Fibroblast of skin of right quadriceps (primary cell): ENCODE measurements at regions not wholly inside any gene's neighbourhood (a gene's known extent, or its start where the extent isn't known, plus 50 kb on each side); places are given as distances from the start of the nearest gene placed in this dataset.
A peak's percentile ranks its signal among the peaks of the same experiment; 100 is the strongest.
"Not testable (repeated sequence)": the region's sequence is repeated elsewhere in the genome, so short reads cannot be mapped to it uniquely, and the experiment has no call there.

Experiments
- DNase-seq: peaks from one replicate; pipeline ENCODE4 v3.0.0-alpha.2; 2013

DNA sequence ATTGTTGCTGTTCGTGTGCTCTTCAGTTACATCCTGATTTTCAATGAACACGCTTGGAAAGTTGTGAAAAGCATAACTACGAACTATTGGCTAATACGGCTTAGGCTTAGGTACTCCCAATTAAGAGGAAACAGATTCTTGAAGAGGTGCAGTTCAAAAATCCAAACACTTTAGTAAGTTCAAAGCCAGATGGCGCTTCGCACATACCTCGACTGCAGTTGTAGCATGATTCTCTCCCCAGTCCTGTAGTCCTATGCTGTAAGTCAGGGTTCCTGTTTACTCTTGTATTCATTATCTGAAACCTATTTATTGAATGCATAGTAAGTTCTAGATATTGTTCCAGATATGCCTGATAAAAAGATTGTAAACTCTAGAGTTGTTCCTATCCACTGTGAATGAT is 165.2 kb downstream of the TRIB2 start:
- DNase-seq: no peak

DNA sequence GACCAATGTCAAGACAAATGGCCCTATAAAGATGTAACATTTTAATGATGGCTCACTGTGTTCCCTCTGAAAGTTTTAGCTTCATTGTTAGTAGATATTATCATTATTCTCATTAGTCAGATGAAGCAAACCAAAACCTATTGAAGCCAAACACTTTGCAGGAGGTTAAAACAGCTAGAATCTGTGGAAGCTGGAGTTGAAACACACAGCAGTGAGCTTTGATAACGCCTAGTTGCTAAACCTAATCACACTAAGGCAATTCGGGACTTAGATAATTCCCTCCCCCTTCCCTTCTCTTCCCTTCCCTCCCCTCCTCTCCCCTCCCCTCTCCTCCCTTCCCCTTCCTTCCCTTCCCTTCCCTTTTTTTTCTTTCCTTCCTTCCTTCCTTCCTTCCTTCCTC is 165.7 kb downstream of the TRIB2 start:
- DNase-seq: no peak

DNA sequence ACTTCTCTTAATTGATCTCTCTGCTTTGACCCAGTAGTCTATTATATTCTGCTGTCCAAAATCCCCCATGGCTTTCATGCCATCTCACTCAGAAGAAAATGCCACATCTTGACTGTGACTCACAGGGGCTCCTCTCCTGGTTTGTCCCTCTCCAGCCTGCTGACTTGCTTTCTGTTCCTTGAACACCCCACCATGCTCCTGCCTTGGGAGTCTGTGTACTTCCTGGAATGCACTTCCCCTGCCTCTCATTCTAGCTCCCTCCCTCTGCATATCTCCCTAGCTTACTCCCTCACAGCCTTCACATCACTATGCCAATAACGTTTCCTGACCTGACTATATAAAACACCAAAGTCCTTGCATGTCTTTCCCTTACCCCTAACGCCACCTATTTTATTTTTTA is 167.2 kb downstream of the TRIB2 start:
- peak; percentile 48 for DNase-seq

DNA sequence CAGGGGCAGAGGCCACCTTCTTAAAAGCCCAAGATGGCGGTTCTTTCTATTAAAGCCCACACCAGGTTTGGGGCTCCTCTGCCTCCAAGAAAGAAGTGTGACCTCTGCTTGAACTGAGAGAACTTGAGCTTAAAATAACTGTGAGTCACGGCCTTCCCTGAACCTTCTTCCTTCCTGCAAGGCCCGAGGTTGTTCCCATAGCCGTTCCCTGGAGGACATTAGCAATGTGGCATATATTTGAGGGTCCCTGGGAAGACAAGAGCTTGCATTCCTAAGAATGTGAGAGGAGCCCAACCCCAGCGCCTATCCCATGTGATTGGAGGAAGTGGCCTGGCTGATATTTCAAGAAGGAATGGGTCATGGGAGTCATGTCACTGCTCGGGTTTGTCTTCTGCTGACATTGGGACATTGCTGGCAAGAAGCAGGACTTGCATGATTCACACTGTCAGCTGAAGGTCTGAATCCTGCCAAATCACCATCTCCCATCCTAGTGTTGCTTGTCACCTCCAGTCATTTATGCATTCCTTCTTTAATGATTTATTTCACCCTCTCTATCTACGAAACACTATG is 168.1 kb downstream of the TRIB2 start:
- peak; percentile 91 for DNase-seq

DNA sequence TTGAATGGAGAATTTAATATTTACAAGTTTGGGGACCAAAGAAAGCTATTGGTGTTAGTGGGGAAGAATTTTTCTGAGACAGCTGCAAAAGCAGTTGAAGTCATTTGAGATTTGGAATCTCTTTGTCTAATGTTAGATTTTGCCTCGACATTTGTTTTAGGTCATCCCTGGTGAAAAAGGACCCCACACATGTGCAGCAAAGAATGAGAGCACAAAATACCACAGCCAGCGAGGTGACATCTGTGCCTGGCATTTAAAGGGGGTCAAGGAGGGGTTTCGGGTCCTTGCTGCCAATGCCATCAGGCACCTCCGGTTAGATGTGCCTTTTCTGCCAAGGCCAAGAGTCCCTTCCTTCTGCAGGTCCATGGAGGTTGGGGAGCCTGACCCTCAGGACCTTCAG is 173.3 kb downstream of the TRIB2 start:
- DNase-seq: no peak

DNA sequence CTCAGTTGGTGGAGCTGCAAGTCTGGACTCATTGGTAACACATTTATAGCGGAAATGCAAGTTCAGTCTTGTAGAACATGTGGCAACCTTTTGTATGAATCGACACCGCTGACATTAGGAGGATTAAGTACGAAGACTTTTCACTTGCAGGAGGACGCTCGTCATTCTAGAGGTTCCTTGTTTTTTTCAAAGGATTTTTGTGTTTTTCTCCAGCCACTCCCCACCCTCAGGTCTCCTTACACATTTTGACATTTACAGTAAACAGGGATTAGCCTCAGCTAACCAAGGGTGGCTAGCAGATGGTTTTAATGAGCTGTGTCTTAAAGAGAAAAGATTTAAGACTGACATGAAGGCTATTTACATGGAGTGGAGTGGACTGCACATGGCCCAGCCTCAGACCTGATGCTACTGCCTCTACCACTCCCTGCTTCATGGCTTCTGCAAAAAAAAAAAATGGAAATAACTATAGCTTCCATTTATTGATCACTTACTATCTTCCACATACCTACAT is 173.8 kb downstream of the TRIB2 start:
- DNase-seq: peak; percentile 31

DNA sequence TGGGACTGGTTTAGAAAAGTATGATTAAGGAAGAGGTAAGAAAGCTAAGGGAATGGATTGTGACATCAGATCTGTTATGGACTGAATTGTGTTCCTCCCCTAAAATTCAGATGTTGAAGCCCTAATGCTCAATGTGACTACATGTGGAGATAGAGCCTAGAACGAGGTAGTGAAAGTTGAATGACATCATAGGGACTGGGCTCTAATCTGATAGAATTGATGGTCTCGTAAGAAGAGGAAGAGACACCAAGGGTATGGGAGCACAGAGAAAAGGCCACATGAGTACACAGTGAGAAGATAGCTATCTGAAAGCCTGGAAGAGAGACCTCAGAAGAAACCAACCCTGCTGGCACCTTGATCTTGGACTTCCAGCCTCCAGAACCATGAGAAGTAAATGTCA is 178.3 kb downstream of the TRIB2 start:
- DNase-seq: no peak

DNA sequence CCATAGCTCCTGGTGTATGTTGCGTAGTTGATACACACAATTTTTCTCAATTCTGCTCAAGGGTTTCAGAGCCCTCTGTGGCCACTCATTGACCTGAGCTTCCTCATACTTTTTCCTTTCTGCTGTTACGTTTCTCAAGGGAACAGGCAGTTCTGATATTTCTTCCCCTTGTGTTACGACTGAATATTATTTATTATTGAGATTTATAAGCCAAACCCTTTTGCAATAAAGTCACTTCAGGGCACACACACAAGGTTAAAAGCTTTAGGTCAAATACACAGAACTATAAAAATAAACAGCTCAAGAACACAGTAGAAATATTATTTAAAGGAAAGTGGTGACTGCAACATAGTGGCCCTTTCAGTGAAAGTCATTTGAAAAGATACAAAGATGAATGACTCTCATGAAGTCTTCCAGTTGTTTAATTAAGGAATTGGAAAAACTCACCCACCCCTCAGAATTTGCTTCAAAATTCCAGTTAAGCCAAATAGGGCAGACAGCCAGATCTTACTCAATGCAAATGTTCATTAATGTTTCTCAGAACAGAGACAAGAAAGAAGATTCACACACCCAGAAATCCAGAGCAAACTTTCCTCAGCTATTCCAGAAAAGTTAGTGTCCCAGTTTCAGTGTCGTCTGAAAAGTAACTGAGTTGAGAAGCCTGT is 179.7 kb downstream of the TRIB2 start:
- DNase-seq: no peak

DNA sequence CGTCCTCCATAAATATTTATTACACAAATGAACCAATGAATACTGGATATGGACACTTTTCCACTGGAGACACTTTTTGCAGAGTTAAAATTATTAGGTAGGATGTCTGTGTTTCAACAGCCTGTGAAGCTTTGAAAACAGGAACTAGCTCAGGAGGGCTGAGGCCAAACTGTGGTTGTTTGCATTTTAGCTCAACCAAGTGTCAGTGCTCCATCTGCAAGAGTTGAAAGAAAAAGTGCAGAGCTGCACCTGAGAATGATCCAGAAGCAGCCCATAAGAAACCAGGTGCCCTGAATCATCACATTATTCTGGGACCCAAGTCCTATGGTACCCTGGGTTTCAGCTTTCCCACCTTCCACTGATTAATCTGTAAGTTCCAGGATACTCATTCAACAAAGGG is 180.4 kb downstream of the TRIB2 start:
- no peak for DNase-seq

DNA sequence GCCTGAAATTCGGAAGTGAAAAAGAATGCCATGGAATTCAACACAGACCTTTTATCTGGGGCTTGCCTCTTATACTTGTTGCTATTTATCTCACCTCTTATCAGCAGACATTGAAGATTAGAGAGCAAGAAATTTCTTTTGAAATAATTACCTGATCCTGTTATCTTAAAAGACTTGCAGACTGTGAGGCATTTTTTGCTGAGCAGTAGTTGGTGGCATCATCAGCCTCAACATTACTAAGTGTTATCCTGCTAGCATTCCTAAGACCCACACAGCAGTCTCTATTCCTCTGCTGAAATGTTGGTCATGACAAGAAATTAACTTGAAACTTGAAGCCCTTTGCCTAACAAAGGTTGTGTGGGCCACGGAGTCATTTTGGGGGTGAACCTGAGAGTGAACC is 186.5 kb downstream of the TRIB2 start:
- peak; percentile 3 for DNase-seq

DNA sequence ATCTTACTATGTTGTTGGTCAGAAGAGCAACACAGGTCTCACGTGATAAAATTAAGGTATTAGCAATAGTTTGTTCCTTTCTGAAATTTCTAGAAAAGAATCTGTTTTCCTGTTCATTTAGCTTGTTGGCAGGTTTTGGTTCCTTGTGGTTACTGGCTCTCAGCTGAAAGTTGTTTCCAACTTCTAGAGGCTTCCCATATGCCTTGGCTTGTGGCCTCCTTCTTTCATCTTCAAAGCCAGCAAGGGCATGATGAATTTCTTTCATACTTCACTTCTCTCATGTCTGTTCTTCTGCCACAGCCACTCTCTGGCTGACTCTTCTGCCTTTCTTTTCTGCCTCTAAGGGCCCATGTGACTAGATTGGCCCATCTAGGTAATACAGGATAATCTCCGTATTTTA is 193.7 kb downstream of the TRIB2 start:
- no peak for DNase-seq

DNA sequence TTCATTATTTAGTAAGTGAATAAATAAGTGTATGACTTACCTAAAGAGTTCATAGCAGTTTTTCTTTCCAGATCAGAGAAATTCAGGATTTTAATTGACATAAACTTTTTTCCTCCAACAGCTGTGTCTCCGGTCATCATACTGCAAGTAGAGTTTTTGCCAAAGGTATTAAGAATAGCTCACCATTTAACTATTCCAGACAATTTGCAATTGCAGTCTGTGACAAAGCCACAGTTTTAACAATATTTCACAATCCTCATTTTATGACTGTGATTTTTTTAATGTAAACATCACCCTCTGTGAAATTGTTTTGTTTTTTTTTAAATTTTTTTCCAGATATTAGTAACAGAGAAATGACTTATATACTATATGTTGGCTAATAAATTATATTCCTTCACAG is 199.1 kb downstream of the TRIB2 start:
- DNase-seq: peak; percentile 58

DNA sequence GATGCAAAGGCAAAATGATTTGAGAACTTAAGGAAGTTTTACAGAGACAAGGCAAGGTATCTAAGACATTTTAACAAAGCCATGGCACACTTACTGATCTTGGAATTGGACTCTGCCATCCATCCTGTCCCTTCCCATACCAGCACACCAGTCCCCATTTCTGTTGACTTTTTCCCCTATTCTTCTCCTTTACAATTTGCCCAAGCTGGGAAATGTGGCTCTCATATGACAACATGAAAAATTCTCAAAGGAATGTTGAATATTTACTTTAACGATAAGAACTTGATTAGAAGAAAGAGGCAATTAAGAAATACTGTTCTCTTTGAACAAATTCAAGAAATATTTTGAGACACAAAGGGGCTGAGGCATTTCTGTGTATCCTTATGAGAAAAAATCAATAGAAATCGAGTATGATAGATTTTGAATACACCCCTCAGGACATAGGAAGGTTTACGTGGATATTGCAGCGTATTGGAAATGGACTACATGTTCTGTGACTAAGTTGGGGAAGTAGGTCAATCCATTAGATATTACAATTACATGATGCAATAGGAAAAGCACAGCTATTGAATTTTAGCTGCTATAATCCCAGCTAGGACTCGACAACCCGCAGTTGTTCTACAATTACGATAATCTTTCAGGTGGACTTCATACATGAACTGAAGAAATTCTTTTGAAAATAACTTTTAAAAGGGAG is 201.6 kb downstream of the TRIB2 start:
- no peak for DNase-seq

DNA sequence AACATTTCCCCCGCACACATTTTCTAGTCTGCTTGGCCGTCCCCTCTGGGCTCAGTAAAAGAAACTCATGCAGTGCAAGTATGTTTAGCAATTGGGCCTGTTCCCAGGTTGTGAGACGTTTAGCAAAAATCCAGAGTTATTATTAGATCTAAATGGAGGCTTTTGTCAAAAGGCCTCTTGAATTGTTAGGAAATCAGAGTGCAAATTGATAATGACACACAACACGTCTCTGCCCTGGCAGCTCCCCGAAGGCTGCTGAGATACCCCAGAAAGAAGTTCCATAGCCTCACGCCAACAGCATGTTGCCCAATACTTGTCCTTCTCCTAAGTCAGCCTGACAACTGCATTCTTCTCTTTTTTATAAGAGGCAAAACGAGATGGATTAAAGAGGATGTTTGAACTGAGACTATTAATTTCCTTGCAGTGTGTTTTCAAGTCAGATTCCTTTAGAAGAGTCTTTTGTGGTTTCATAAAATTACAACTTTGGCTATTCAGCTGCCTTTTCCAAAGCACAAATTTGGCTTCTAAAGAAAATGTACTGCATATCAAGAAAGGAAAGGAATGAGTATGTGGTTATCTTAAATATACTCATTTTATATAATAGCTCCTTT is 202.2 kb downstream of the TRIB2 start:
- DNase-seq: peak; percentile 89

DNA sequence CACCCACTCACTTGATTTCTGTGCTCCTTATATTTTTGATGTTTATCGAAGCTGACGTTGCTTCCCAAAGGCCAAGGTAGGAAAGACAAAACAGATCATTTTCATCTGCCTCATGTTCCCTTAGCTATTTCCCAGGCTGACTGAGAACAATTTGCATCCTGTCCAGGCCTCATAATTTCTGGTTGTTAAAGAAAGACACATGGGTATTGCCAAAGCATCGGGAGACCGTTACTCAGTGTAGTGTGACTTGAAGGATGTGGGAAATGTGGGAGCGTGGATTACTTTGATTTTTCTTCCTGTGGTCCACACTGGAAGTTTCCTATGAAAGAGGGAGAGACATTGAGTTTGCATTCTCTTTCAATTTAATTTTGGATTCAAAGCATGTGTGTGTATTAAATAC is 204.6 kb downstream of the TRIB2 start:
- peak; percentile 30 for DNase-seq

DNA sequence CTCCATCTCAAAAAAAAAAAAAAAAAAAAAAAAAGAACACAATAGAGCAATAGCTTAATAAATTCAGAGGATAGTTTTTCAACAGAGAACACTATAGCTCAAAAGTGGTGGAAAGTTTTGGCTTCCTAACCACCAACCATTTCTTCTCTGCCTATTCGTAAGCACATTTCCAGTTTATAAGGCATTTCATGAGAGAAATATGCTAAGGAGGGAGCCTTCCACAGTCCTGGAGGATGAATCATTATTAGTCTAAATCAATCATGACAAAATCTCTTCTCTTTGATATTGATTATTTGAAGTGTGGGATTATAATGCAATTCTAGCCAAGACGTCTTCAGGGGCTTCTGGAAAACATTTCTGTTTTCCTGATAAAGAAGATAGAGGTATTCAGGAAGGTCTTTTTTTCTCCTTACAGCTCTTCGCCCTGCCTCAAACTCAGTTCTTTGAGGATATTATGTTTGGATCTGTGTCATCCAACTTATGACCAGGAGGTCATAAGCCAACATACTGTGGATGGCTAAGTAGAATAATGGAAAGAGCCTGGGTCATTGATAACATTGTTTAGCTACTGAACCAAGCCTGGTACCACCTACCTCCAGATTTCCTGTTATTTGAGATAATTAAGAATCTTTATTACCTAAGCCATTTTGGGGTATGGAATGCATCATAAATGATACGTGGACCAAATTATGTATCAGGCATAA is 207.3 kb downstream of the TRIB2 start:
- peak; percentile 63 for DNase-seq

DNA sequence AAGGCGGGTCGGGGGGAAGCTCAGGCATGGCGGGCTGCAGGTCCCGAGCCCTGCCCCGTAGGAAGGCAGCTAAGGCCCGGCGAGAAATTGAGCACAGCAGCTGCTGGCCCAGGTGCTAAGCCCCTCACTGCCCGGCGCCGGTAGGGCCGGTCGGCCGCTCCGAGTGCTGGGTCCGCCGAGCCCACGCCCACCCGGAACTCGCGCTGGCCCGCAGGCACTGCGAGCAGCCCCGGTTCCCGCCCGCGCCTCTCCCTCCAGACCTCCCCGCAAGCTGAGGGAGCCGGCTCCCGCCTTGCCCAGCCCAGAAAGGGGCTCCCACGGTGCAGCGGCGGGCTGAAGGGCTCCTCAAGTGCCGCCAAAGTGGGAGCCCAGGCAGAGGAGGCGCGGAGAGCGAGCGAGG is 209.9 kb downstream of the TRIB2 start:
- not testable (repeated sequence) for DNase-seq

DNA sequence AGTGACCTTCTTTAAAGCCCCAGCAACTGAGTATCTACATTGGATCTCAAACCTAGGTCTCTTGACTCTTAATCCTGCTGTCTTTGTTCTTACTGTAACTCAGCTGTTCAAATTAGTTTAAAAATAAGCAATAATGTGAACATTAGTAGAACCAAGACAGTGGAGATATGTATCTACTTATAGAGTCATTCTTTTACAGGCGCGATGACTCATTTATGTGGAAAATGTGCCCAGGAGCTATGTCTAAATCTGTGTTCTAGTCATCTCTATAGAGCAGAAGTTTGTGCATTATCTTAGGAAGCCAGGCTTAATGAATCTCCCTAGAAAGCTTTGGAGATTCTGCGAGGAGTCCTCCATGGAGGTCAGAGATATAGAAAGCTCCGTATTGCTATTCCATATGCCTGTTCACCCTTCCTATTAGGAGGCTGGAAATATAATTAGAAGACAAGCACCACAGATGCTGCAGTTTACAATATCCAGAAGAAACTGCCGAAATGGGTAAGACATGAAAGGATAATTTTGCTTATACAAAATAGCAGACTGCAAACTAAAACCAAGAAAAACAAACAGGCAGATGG is 211.6 kb downstream of the TRIB2 start:
- peak; percentile 85 for DNase-seq

DNA sequence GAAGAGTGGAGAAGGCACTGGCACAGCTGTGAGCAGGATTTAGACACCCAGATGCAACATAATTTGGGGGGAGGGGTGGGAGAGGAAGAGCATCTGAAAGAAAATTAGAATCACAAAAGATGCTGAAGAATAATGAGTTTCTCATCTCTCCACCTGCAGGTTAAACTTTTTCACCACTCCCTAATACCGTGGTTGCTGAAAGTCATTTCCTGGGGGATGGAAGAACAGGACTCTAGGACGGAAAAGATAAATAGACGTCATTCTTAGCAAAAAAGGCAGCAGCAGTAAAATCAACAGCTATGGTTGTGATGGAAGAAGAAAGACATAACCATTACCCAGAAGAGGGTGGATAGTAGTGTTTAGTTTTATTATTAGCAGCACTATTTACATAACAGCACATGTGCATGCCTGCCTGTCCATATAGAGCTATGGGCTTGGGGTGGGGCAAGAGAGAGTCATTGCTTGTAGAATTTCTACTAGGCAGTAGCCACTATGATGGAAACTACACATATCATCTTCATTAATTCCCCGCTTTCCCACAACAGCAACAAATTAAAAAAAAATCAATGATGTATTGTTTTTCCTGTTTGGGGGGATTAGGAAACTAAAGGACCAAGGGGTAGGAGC is 212.2 kb downstream of the TRIB2 start:
- no peak for DNase-seq

DNA sequence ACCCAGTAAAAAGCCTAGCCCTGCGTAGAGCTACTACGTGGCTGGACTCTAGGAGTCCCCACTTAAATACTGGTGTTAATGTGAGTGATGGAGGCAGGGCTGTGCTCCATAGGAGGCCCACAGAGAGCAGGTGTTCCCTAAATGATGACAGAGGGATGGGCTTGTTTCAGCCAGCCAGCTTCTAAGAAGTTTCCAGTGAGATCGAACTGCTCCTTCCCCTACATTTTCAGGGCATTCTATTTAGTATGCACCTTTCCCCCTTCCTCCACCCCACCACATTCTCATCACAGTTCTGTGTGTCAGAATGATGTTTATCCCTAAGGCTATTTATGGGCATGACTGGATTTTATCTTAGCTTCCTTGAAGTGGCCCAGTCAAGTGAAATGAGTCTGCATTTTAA is 213.0 kb downstream of the TRIB2 start:
- DNase-seq: no peak

DNA sequence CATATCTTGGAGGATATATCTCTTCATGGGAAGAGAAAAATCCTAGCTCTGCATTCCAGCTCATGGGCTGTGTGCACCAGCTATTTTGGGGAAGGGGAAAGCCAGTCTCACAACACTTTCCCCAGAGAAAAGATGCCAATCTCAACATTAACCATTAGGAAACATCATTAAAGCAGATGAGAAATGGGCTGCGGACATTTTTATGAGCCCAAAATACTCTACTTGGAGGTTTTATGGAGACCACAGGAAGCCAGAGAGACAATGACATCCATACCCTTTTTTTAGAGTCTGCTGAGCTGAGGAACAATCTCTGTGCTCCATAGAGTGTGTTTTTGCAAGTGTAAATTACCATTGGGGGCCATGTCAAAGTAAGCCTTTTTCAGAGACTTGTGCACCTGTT is 213.7 kb downstream of the TRIB2 start:
- DNase-seq: peak; percentile 73

DNA sequence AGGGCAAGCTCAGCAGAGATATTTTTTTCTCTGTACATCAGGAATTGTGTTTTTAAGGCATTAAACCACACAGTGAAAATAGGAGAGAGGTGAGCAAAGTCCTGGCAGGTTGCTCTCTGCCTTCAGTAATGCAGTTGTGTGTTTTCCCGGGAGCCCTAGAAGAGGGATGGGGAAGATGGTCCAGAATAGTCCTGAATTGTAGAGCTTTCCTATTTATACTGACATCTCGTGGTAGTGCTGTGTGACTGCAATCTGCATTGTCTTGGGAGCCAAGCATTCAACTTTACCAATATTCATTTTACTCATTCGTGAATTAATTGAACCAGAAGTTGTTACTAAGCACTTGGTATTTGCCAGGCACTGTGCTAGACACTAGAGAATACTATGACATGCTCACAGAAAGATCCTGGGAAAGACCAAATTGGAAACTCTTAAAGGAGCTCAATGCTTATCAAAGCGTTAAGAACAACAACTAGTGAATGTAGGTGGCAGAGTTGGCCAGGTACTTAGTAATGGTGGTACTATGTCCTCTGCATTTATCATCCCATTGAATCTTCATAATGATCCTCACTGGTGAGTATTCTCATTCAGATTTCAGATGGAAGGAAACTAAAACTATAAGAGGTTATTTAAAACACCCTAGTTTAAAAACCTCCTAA is 214.6 kb downstream of the TRIB2 start:
- DNase-seq: peak; percentile 58
